Neuron (in vitro differentiated cells): ENCODE measurements at regions not wholly inside any gene's neighbourhood (a gene's known extent, or its start where the extent isn't known, plus 50 kb on each side); places are given as distances from the start of the nearest gene placed in this dataset.

Source experiments
- H2AFZ ChIP-seq: one replicate; pipeline ENCODE4 v1.6.1; 2013; ENCODE audit warnings: low read depth, mild to moderate bottlenecking, inconsistent platforms, low read length, moderate library complexity
- H3K27me3 ChIP-seq: one replicate; pipeline ENCODE4 v1.6.1; 2013; ENCODE audit warnings: low read length; ENCODE audit not compliant: insufficient read depth
- H3K36me3 ChIP-seq: one replicate; pipeline ENCODE4 v1.6.1; 2013; ENCODE audit warnings: low read length; ENCODE audit not compliant: insufficient read depth
- H3K4me1 ChIP-seq: one replicate; pipeline ENCODE4 v1.6.1; 2013; ENCODE audit warnings: low read length; ENCODE audit not compliant: insufficient read depth
- H3K4me3 ChIP-seq: 2 replicates; pipeline ENCODE4 v1.5.1; 2013; ENCODE audit warnings: mild to moderate bottlenecking, low read length, moderate library complexity
- H3K9me3 ChIP-seq: one replicate; pipeline ENCODE4 v1.6.1; 2013; ENCODE audit warnings: low read length

- H2AFZ ChIP-seq: no peak overlapping the region
- no peaks in the 10 kb centered on the region for H3K4me1 ChIP-seq
- no peak overlapping the region for H3K4me3 ChIP-seq
- H3K9me3 ChIP-seq: no peaks in the 10 kb centered on the region
- no peaks in the 10 kb centered on the region for H3K36me3 ChIP-seq
- no peaks in the 10 kb centered on the region for H3K27me3 ChIP-seq
These were observed 677.4 kb downstream of the NCAM2 start for GRCh38 chr21:21675601-21676000.

- no peak overlapping the region for H3K4me3 ChIP-seq
- H3K36me3 ChIP-seq: no peaks in the 10 kb centered on the region
- no peaks in the 10 kb centered on the region for H3K27me3 ChIP-seq
- H2AFZ ChIP-seq: no peak overlapping the region
- H3K4me1 ChIP-seq: peaks cover 3% of the 10 kb centered on the region
- no peaks in the 10 kb centered on the region for H3K9me3 ChIP-seq
These were observed 684.0 kb downstream of the NCAM2 start for GRCh38 chr21:21682172-21682571.

- no peaks in the 10 kb centered on the region for H3K36me3 ChIP-seq
- H3K9me3 ChIP-seq: no peaks in the 10 kb centered on the region
- peak overlapping the region; percentile 41 for H2AFZ ChIP-seq
- H3K27me3 ChIP-seq: no peaks in the 10 kb centered on the region
- peaks cover 3% of the 10 kb centered on the region for H3K4me1 ChIP-seq
- H3K4me3 ChIP-seq: no peak overlapping the region
These were observed 690.7 kb downstream of the NCAM2 start for GRCh38 chr21:21688889-21689288.

GRCh38 chr21:21690068-21690665, 692.0 kb downstream of the NCAM2 start:
- no peaks in the 10 kb centered on the region for H3K4me1 ChIP-seq
- no peaks in the 10 kb centered on the region for H3K27me3 ChIP-seq
- no peak overlapping the region for H3K4me3 ChIP-seq
- H2AFZ ChIP-seq: no peak overlapping the region
- no peaks in the 10 kb centered on the region for H3K36me3 ChIP-seq
- H3K9me3 ChIP-seq: no peaks in the 10 kb centered on the region

- Histone ChIP-seq H3K9me3 (no peaks in the 10 kb centered on the region), H3K4me3 (no peak overlapping the region), H3K4me1 (no peaks in the 10 kb centered on the region), H3K36me3 (no peaks in the 10 kb centered on the region), H3K27me3 (no peaks in the 10 kb centered on the region), H2AFZ (no peak overlapping the region)
These were observed 714.7 kb downstream of the NCAM2 start for GRCh38 chr21:21712748-21713520.

- no peaks in the 10 kb centered on the region for H3K36me3 ChIP-seq
- H3K9me3 ChIP-seq: no peaks in the 10 kb centered on the region
- H3K4me3 ChIP-seq: no peak overlapping the region
- H2AFZ ChIP-seq: no peak overlapping the region
- H3K4me1 ChIP-seq: no peaks in the 10 kb centered on the region
- no peaks in the 10 kb centered on the region for H3K27me3 ChIP-seq
These were observed 715.5 kb downstream of the NCAM2 start for GRCh38 chr21:21713651-21714180.

GRCh38 chr21:21714426-21714825, 716.2 kb downstream of the NCAM2 start:
- Histone ChIP-seq H2AFZ (no peak overlapping the region), H3K27me3 (no peaks in the 10 kb centered on the region), H3K9me3 (no peaks in the 10 kb centered on the region), H3K4me1 (no peaks in the 10 kb centered on the region), H3K36me3 (no peaks in the 10 kb centered on the region), H3K4me3 (no peak overlapping the region)

- no peaks in the 10 kb centered on the region for H3K36me3 ChIP-seq
- no peaks in the 10 kb centered on the region for H3K27me3 ChIP-seq
- no peaks in the 10 kb centered on the region for H3K9me3 ChIP-seq
- no peaks in the 10 kb centered on the region for H3K4me1 ChIP-seq
- no peak overlapping the region for H2AFZ ChIP-seq
- H3K4me3 ChIP-seq: no peak overlapping the region
These were observed 717.2 kb downstream of the NCAM2 start for GRCh38 chr21:21715266-21715969.

- no peak overlapping the region for H2AFZ ChIP-seq
- H3K27me3 ChIP-seq: no peaks in the 10 kb centered on the region
- H3K4me1 ChIP-seq: no peaks in the 10 kb centered on the region
- no peaks in the 10 kb centered on the region for H3K36me3 ChIP-seq
- H3K4me3 ChIP-seq: no peak overlapping the region
- H3K9me3 ChIP-seq: no peaks in the 10 kb centered on the region
These were observed 724.5 kb downstream of the NCAM2 start for GRCh38 chr21:21722731-21723130.

GRCh38 chr21:21730512-21730911, 732.3 kb downstream of the NCAM2 start:
- H3K9me3 ChIP-seq: no peaks in the 10 kb centered on the region
- no peak overlapping the region for H3K4me3 ChIP-seq
- no peaks in the 10 kb centered on the region for H3K36me3 ChIP-seq
- no peaks in the 10 kb centered on the region for H3K4me1 ChIP-seq
- no peaks in the 10 kb centered on the region for H3K27me3 ChIP-seq
- H2AFZ ChIP-seq: no peak overlapping the region

- Histone ChIP-seq H3K4me1 (no peaks in the 10 kb centered on the region), H3K4me3 (no peak overlapping the region), H2AFZ (no peak overlapping the region), H3K27me3 (no peaks in the 10 kb centered on the region), H3K9me3 (no peaks in the 10 kb centered on the region), H3K36me3 (no peaks in the 10 kb centered on the region)
These were observed 733.4 kb downstream of the NCAM2 start for GRCh38 chr21:21731626-21732025.

- Histone ChIP-seq H3K4me1 (no peaks in the 10 kb centered on the region), H3K36me3 (no peaks in the 10 kb centered on the region), H2AFZ (no peak overlapping the region), H3K4me3 (no peak overlapping the region), H3K27me3 (no peaks in the 10 kb centered on the region), H3K9me3 (no peaks in the 10 kb centered on the region)
These were observed 735.9 kb downstream of the NCAM2 start for GRCh38 chr21:21734088-21734487.

GRCh38 chr21:21737186-21737585, 739.0 kb downstream of the NCAM2 start:
- Histone ChIP-seq H3K4me1 (no peaks in the 10 kb centered on the region), H3K9me3 (no peaks in the 10 kb centered on the region), H3K36me3 (no peaks in the 10 kb centered on the region), H3K4me3 (no peak overlapping the region), H3K27me3 (no peaks in the 10 kb centered on the region), H2AFZ (no peak overlapping the region)
